GM13976 (cell line): ENCODE measurements at regions not wholly inside any gene's neighbourhood (a gene's known extent, or its start where the extent isn't known, plus 50 kb on each side); places are given as distances from the start of the nearest gene placed in this dataset.

Source experiments
- DNase-seq: peaks from one replicate; pipeline ENCODE4 v3.0.0; 2012; ENCODE audit warnings: low spot score
- CTCF ChIP-seq: IDR thresholded peaks from 2 replicates; pipeline ENCODE4 v1.5.1; 2012; ENCODE audit warnings: borderline replicate concordance, mild to moderate bottlenecking; ENCODE audit not compliant: insufficient read depth; ENCODE audit errors: extremely low read depth, missing control alignments, control extremely low read depth
- in situ Hi-C: fragments of 300-500 bp; cut with MboI; formaldehyde crosslinking; loops from one replicate; pipeline ENCODE4 v1.12.0; 2022; ENCODE audit warnings: low sequenced_read_pairs, mixed read lengths, inconsistent platforms; ENCODE audit not compliant: unreplicated experiment

GRCh38 chr4:37169956-37170355 is 74.6 kb upstream of the NWD2 start:
- DNase-seq, result no peak
- in situ Hi-C loops, result no loop called here
- no peak for TF ChIP-seq CTCF

GRCh38 chr4:37188100-37188499 is 56.4 kb upstream of the NWD2 start:
- peak; percentile 26 for TF ChIP-seq CTCF
- no peak for DNase-seq
- in situ Hi-C loops, result no loop called here
